Upper lobe of left lung (tissue), 6 donors: ENCODE measurements at regions not wholly inside any gene's neighbourhood (a gene's known extent, or its start where the extent isn't known, plus 50 kb on each side); places are given as distances from the start of the nearest gene placed in this dataset.

Experiments
- ATAC-seq, 2 donors: fragments of 200-7000 bp; cut with Tn5 transposase; one replicate each; pipeline ENCODE4 v1.9.1; 2022; ENCODE audit warnings: mild to moderate bottlenecking in 2 of 2, moderate library complexity in 2 of 2; ENCODE audit not compliant: low FRiP score in 2 of 2
- DNase-seq, 2 donors: peaks; one replicate each; pipeline ENCODE4 v3.0.0-alpha.2; 2019 to 2020
- H3K27ac ChIP-seq, 4 donors: fragments of 200-600 bp; sonication (generic); one replicate each; pipeline ENCODE4 v1.5.1; 2016 to 2019
- H3K27me3 ChIP-seq, 4 donors: fragments of 200-600 bp; sonication (generic); one replicate each; pipeline ENCODE4 v1.5.1; 2017 to 2019
- H3K36me3 ChIP-seq, 4 donors: fragments of 200-600 bp; sonication (generic); one replicate each; pipeline ENCODE4 v1.5.1; 2016 to 2019
- H3K4me1 ChIP-seq, 4 donors: fragments of 200-600 bp; sonication (generic); one replicate each; pipeline ENCODE4 v1.5.1; 2018 to 2019
- H3K4me3 ChIP-seq, 4 donors: fragments of 200-600 bp; sonication (generic); one replicate each; pipeline ENCODE4 v1.5.1; 2017 to 2019; ENCODE audit warnings: mild to moderate bottlenecking in 2 of 4, moderate library complexity in 1 of 4
- H3K9me3 ChIP-seq, 4 donors: fragments of 200-600 bp; sonication (generic); one replicate each; pipeline ENCODE4 v1.5.1; 2018 to 2019
- EP300 ChIP-seq, 4 donors: sonication (generic); formaldehyde crosslinking; IDR thresholded peaks; one replicate each; pipeline ENCODE4 v1.5.1; 2017; ENCODE audit warnings: antibody characterized with exemption in 4 of 4, control low read depth in 2 of 4
- POLR2A ChIP-seq, 4 donors: fragments of 450-650 bp; IDR thresholded peaks; one replicate each; pipeline ENCODE4 v1.5.1; 2016 to 2017; ENCODE audit warnings: antibody characterized with exemption in 4 of 4, mild to moderate bottlenecking in 2 of 4
- POLR2AphosphoS5 ChIP-seq, 2 donors: sonication (generic); formaldehyde crosslinking; IDR thresholded peaks; one replicate each; pipeline ENCODE4 v1.5.1; 2017; ENCODE audit warnings: antibody characterized with exemption in 2 of 2
- WGBS, 2 donors: methylation state at CpG; one replicate each; pipeline ENCODE4 v1.1.5; 2017 to 2018; 5-methylcytosine and 5-hydroxymethylcytosine counted together
- TF ChIP-seq, protein P1 (sequence below), 6 experiments: fragments of 450-650 bp in 4 of 6; fragments of 200-600 bp in 2 of 6; sonication (generic) in 2 of 6; IDR thresholded peaks; one replicate each; pipeline ENCODE4 v1.5.1; 2016 to 2019; ENCODE audit warnings: antibody characterized with exemption in 6 of 6
- donor health status: DM: no; HTN: no; CAD: no; lungs with moderate emphysema.
- donor health status: DM: no; HTN: yes; CAD: no; lungs with severe emphysema.

DNA sequence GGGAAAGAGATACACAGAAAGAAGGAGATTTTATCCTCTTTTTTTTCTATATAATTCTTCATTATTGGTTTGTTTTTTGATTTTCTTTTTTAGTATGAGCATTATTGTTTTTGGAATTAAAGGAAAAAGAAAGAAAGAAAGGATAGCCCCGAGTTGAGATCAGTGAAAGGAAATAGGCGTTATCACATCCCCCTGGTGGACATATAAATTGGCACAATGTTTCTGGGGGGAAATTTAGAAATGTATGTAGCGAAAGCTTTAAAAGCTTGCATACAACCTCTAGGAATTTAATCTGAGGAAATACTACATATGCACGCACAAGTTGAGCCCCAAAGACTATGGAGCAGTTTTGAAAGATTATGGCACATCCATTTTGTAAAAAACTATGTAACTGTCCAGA is 226.3 kb upstream of the LDB2 start:
- H3K27ac ChIP-seq = no peak overlapping the region
- H3K4me1 ChIP-seq = no peaks in the 10 kb centered on the region
- H3K27me3 ChIP-seq = no peaks in the 10 kb centered on the region
- H3K9me3 ChIP-seq = no peaks in the 10 kb centered on the region
- 81 to 85% methylated on average over 4 of the region's 4 CpGs for WGBS, 2 donors
- no peak overlapping the region for H3K4me3 ChIP-seq
- no peaks in the 10 kb centered on the region for H3K36me3 ChIP-seq
- TF ChIP-seq, protein P1, sequence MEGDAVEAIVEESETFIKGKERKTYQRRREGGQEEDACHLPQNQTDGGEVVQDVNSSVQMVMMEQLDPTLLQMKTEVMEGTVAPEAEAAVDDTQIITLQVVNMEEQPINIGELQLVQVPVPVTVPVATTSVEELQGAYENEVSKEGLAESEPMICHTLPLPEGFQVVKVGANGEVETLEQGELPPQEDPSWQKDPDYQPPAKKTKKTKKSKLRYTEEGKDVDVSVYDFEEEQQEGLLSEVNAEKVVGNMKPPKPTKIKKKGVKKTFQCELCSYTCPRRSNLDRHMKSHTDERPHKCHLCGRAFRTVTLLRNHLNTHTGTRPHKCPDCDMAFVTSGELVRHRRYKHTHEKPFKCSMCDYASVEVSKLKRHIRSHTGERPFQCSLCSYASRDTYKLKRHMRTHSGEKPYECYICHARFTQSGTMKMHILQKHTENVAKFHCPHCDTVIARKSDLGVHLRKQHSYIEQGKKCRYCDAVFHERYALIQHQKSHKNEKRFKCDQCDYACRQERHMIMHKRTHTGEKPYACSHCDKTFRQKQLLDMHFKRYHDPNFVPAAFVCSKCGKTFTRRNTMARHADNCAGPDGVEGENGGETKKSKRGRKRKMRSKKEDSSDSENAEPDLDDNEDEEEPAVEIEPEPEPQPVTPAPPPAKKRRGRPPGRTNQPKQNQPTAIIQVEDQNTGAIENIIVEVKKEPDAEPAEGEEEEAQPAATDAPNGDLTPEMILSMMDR (IDR thresholded peaks at IDR 0.05) = no peak
- TF ChIP-seq POLR2AphosphoS5 (IDR thresholded peaks at IDR 0.05) (no peak), POLR2A (IDR thresholded peaks at IDR 0.05) (no peak), EP300 (IDR thresholded peaks at IDR 0.05) (no peak)
- ATAC-seq = no peak
- DNase-seq = no peak

DNA sequence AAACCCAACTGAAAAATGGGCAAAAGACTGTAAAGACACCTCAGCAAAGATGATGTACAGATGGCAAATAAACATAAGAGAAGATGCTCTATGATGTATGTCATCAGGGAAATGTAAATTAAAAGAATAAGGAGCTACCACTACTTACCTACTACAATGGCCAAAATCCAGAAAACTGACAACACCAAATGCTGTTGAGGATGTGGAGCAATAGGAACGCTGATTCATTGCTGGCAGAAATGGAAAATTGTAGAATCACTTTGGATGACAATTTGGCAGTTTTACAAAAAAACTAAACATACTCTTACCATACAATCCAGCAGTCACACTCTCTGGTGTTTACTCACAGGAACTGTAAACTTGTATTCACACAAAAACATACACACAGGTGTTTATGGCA is 222.3 kb upstream of the LDB2 start:
- TF ChIP-seq POLR2AphosphoS5 (IDR thresholded peaks at IDR 0.05) (no peak), EP300 (IDR thresholded peaks at IDR 0.05) (no peak), POLR2A (IDR thresholded peaks at IDR 0.05) (no peak)
- TF ChIP-seq, protein P1 (IDR thresholded peaks at IDR 0.05) = no peak
- H3K27ac ChIP-seq = no peak overlapping the region
- H3K4me1 ChIP-seq = no peaks in the 10 kb centered on the region
- ATAC-seq = no peak
- no peaks in the 10 kb centered on the region for H3K9me3 ChIP-seq
- no peaks in the 10 kb centered on the region for H3K36me3 ChIP-seq
- no peak overlapping the region for H3K4me3 ChIP-seq
- DNase-seq = no peak
- no peaks in the 10 kb centered on the region for H3K27me3 ChIP-seq
- WGBS, 2 donors = 59 to 89% methylated on average over 1 of the region's 1 CpG

DNA sequence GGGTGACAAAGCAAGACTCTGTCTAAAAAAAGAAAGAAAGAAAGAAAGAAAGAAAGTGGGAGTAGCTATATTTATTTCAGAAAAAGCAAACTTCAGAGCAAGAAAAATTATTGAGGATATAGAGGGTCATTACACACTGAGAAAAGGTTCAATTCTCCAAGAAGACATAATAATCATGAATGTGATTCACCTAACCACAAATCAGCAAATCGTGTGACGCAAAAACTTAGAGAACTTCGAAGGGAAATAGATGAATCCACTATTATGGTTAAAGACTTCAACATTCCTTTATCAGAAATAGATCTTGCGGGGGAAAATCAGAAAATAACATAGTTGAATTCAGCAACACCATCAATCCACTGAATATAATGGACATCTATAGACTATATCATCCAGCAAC is 219.3 kb upstream of the LDB2 start:
- TF ChIP-seq EP300 (IDR thresholded peaks at IDR 0.05) = no peak
- TF ChIP-seq, protein P1 (IDR thresholded peaks at IDR 0.05) = no peak
- TF ChIP-seq POLR2A (IDR thresholded peaks at IDR 0.05) = no peak
- TF ChIP-seq POLR2AphosphoS5 (IDR thresholded peaks at IDR 0.05) = no peak
- ATAC-seq = no peak
- no peaks in the 10 kb centered on the region for H3K9me3 ChIP-seq
- H3K27ac ChIP-seq = no peak overlapping the region
- H3K4me3 ChIP-seq = no peak overlapping the region
- 91 to 97% methylated on average over 4 of the region's 4 CpGs for WGBS, 2 donors
- no peaks in the 10 kb centered on the region for H3K36me3 ChIP-seq
- no peak for DNase-seq
- no peaks in the 10 kb centered on the region for H3K4me1 ChIP-seq
- H3K27me3 ChIP-seq = no peaks in the 10 kb centered on the region

DNA sequence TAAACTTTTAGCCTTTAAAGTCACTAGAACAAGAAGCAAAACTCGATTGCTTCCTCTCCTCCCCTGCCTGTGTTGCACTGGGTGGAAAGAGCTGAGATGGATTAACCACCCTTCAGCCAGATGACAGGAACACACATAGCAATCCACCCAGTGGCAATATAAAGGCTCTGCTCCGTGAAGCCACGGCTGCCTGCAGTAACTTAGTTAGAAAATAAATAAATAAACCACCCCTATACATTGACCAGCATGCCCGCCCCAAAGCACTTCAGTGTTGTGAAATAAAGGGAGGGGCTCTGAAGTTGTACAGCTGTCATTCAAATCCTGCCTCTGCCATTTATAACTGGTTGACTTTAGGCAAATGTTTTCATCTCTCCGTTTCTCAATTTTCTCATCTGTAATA is 217.1 kb upstream of the LDB2 start:
- no peak for TF ChIP-seq EP300 (IDR thresholded peaks at IDR 0.05)
- TF ChIP-seq POLR2AphosphoS5 (IDR thresholded peaks at IDR 0.05) = no peak
- no peak for TF ChIP-seq POLR2A (IDR thresholded peaks at IDR 0.05)
- TF ChIP-seq, protein P1 (IDR thresholded peaks at IDR 0.05) = no peak
- Histone ChIP-seq H3K27ac (no peak overlapping the region), H3K4me1 (no peaks in the 10 kb centered on the region), H3K36me3 (no peaks in the 10 kb centered on the region), H3K27me3 (no peaks in the 10 kb centered on the region), H3K9me3 (no peaks in the 10 kb centered on the region), H3K4me3 (no peak overlapping the region)
- ATAC-seq = no peak
- no peak for DNase-seq
- 75 to 76% methylated on average over 5 of the region's 5 CpGs for WGBS, 2 donors

DNA sequence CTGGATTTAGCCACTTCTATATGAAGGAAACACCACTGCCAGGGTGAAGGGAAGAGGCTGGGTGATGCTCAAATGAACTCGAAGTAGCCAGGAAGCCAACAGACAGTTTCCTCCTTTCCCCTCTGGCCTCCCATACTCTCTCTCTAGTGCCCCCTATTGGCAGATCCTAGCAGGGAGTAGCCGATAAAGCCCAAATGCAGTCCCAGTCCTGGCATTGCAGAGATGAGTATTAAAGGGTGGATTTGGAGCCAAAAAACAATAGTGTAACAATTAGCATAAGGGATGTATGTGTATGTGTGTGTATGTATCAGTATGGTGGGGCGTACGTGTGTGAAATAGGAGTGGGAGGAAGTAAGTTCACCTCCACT is 213.8 kb upstream of the LDB2 start:
- Histone ChIP-seq H3K4me3 (no peak overlapping the region), H3K9me3 (no peaks in the 10 kb centered on the region), H3K27me3 (no peaks in the 10 kb centered on the region), H3K4me1 (no peaks in the 10 kb centered on the region), H3K27ac (no peak overlapping the region), H3K36me3 (no peaks in the 10 kb centered on the region)
- ATAC-seq (no peak), DNase-seq (no peak)
- 50 to 52% methylated on average over 4 of the region's 4 CpGs for WGBS, 2 donors
- TF ChIP-seq, protein P1 (IDR thresholded peaks at IDR 0.05) = no peak
- TF ChIP-seq POLR2A (IDR thresholded peaks at IDR 0.05) = no peak
- TF ChIP-seq EP300 (IDR thresholded peaks at IDR 0.05) = no peak
- no peak for TF ChIP-seq POLR2AphosphoS5 (IDR thresholded peaks at IDR 0.05)
